NCI-H748 treated with DMSO at 0.1 percent for 48 hours (cell line): ENCODE measurements at regions not wholly inside any gene's neighbourhood (a gene's known extent, or its start where the extent isn't known, plus 50 kb on each side); places are given as distances from the start of the nearest gene placed in this dataset.

Source experiments
- DNase-seq: peaks from one replicate; lab custom pipeline; 2025; lab: John Stamatoyannopoulos, UW

DNA sequence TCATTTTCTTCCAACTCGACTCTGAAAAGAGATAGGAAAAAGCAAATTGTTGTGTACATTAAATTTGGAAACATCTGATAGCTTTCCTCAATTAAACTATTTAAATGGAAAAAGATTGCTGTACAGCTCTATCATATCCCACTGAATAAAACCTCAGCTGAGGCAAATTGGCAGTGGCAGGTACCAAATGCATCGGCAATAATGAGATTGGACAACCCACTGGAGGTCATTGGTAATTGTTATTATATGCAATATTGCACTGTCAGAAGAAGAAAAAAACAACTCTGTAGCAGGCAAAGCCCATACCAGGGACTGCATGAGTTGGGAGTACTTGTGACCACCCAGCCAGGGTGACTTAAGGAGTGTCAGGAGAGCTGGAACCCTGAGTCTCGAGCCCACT is 291.6 kb upstream of the SKOR2 start:
- no peak for DNase-seq

DNA sequence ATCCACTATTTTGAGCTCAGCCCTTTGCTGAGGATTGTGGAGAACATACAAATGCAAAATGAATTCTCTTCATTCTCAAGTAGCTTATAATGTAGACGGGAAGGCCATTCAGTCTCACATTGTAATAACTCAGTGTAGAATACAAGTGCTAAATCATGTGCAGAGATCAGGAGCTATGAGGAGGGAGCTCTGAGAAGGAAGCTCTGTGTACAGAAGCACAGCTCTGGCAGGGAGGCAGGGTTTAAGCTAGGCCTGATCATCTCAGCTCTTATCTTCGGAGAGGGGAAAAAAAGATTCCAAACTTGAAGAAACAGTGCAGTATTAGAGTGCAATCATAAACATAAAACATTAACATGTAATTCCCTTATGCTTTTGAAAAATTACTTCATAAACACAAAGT is 291.1 kb upstream of the SKOR2 start:
- DNase-seq = no peak

DNA sequence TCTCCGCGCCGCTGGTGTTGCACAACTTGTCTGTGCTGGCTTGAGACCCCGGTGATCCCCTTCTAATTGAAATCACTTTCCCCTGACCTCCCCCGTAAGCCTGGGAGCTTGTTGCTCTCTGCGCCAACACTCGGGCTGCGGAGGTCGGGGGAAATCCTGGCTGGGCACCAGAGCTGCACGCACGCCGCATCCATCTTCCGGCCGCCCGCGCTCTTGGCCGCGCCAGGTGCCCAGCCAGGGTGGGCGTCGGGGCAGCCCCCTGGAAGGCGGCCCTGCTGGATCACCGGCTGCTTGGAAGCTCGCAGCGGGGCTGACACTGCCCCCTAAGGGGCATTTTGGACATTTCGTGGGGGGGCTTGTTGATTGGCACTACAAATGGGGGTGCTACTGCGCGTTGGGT is 280.3 kb upstream of the SKOR2 start:
- DNase-seq = no peak

DNA sequence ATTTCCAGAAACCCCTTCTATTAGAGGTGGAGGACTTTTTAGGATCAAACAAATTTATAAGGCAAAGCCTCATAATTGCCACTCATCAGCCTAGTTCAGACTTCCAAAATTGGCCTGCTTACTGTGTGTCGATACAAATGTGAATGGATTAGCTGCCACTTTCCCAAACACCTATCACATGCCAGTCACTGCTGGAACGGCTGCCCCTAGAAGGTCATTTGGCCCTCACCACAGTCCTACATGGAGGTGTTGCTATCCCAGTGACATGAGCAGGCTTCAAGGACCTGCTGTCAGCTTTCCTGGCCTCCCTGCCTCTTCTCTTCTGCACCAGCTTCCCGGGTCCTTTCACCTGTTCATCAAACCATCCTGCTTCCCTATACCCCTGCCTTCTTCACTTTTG is 279.2 kb upstream of the SKOR2 start:
- no peak for DNase-seq

DNA sequence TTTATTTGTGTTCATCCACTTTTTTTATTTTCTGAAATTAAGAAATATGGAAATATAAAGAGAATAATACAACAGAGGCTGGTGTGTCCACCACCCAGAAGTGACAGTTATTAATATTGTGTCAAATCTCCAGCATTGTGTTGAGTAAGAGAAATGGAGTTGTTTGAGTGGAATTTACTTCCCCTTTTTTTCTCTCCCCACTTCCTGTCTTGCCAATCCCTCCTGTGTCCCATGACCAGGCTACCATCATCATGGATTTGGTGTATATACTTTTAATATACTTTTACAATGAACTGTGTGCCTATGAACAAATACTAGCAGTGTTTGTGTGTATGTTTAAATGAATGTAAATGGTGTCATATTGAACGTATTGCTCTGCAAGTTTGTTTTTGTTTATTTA is 276.9 kb upstream of the SKOR2 start:
- DNase-seq = no peak

DNA sequence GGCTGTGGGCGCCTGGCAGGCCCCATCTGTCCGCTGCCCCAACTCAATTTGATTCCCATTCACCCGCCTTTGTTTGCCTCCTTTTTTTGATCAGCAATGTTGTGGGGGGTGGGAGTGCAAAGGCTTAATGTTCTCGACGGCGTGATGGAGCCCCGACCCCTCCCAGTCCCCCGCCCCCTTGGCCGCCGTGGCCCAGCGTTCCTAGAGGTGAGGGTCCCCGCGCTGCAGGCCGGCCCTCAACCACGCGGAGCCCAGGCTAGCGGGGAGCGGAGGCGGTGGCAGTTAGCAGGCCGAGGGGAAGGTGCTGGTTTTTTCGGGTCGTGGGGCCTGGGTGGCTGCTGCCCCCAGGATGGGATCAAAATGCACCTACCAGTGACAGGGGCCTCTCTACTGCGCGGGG is 274.7 kb upstream of the SKOR2 start:
- DNase-seq = no peak

DNA sequence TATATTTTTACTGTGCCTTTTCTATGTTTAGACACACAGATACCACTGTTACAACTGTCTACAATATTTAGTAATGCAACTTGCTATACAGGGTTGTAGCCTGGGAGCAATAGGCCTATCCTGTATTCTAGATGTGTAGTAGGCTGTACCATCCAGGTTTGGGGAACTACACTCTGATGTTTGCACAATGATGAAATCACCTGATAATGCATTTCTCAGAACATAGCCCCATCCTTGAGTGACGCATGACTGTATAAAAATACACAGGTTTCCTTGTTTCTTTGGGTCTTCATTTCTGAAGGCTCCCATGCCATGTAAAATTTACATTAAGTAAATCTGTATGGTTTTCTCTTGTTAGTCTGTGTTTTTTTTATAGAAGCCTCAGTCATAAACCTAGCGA is 270.9 kb upstream of the SKOR2 start:
- no peak for DNase-seq

DNA sequence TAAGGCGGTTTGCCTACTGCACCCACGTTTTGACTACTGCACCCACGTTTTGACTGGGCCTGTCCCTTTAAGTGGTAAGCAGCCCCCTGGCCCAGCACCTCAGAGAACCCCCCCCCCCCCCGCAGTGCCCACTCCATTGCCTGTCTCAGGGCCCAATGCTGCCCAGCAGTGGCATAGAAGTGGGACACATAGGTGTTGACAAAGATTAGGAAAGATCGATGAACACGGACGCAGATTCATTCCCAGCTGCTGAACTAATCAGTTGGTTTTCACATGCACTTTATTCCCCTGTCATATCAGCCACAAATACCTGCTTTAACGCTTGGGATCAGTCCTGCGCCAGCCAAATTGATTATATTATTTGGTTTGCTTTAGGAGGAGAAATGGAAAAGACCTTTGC is 268.8 kb upstream of the SKOR2 start:
- no peak for DNase-seq

DNA sequence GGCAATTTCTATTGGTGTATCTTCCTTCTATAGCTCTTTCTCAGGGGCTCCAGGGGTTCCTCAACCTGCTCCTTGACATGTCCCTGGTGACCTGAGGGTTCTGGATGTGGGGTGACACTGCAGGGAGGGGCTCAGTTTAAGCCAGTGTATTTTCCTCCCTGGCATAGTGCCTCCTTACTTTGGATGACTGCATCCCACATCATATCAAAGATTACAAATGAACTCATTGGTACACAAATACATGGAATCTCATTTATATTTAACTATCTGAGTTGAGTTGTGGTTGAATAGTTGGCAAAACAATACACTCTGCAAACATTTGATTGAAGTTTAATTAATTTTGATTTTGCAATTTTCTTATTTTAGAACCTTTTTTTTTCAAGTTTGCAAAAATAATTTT is 268.2 kb upstream of the SKOR2 start:
- no peak for DNase-seq

DNA sequence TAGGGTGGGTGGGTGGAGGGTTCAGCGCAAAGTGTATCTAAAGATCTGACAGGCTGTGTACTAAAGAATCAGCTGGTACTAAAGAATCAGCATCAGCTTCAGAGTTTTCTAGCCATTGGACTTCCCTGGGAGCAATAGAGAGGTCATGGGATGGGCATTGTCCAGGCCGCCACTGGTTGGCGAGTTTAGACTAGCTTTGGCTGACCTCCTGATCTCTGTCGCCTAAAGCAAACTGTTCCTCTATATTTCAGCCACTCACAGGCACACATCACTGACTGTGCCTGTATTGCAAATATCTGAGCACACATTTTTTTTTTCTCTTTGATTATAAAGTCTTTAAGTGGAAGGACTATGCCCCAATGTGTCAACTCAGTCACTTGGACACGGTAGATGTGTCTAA is 267.8 kb upstream of the SKOR2 start:
- DNase-seq = no peak

DNA sequence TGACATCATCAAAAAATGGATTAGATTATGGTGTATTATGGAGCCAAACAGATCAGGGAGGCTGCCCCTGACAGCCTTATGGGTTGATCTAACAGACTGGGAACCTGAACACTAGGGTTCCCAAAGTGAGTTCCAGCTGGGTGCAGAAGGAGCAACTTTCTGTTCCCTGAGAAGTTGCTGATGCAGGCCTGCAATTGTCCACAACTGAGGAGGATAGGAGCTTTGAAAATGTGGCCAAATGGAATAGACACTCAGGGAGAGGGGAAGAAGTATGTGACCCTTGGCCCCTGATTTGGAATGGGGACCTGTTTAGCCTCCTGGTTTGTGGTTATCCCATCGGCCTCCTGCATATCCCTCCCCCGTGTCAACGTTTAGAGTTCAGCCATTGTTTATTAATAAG is 262.2 kb upstream of the SKOR2 start:
- DNase-seq = no peak

DNA sequence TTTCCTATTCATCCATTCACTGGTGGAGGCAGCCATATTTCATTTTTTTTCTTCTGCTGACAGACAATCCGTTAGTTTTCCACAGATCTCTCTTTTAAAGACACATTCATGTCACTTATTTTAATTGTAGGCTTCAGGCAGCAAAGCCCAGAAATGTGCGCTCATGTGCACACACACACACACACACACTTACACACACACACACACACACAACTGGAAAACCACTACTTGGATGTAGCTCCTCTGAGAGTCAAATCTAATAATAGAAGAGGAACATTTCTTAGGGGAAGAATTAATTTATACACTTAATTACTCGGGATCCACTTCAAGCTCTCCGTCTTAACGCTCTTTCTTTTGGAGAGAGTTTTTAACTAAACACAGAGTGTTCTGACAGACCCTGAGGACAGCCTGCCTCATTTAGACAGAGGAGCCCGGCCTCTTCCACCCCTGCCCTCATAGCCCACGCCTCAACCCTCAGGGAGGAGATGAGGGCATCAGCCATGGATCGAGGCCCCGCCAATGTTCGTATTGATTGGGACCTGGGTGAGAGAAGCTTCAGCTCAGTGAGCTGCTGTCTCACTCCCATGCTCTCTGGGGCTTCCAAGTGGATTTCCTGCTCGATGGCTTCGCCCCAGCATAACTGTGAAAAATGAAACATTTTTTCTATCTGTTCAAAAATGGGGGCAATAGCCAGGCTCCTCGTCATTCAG is 261.4 kb upstream of the SKOR2 start:
- DNase-seq = no peak

DNA sequence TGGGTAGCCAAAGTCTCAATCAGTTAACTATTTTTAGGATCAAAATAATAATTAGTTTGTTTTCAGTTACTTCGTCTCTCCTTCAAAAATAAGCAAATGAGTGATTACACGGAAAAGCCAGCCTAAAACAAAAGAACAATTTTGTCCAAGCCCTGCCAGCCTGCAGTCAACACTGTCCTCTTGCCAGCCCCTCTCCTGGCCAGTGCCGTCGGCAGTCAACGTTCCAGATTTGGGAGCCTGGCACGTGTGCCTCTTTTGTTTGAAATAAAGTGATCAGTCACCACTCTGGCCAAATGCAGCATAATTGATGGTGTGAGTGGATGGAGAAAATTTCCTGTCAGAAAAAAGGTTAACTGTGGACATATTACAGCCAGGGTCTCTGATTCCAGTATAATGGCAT is 260.6 kb upstream of the SKOR2 start:
- no peak for DNase-seq

DNA sequence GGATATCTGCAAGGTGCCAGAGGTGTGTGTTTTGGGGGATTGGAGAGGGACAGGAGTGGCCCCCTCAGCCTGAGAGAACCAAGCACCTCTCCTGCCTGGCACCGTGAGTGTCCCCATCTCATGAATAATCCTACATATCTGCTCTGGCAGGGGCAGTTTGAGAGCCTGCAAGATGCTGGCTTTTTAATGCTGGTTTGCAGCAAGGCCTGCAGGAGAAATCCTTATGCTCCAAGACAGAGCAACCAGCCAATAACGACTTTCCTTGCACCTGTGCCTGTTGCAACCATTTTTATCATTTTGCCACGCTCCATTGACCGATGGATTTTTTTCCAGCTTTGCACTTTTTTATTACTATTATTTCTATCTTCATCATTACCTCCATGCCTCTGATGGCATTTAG is 259.4 kb upstream of the SKOR2 start:
- no peak for DNase-seq

DNA sequence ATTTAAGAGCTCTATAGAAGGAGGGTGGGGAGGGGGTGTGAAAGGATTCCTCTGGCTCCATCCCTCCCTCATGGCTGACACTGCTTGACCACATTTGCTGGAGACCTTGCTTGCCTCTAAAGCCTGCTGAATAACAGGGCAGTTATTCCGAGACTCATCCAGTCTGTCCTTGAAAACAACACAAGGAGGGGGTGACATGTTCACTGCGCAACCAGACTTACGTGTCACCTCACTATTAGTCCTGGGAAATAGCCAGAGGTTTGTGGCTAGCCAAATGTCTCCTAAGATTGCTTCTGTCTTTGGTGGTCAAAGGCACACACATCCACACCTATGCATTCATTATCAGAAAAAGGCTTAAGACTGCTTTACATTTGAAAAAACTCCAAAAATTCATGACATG is 256.2 kb upstream of the SKOR2 start:
- DNase-seq = no peak

DNA sequence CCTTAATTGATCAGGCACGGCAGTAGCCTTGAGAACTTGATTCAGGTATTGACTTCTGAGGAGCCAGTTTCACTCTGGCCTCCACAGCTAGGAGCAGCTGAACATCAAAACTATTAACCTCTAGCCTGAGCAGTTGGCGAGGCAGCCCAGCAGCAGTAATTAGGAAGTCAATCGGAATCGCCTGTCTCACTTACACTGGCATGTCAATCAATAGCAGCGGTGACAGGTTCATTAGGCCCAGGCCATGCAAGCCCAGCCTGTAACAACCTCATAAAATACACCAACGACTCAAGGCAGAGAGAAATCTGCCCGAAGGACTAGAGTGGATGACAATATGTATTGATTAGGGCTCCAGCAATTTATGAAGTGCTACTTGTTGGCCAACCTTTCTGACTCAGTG is 255.4 kb upstream of the SKOR2 start:
- DNase-seq = no peak

DNA sequence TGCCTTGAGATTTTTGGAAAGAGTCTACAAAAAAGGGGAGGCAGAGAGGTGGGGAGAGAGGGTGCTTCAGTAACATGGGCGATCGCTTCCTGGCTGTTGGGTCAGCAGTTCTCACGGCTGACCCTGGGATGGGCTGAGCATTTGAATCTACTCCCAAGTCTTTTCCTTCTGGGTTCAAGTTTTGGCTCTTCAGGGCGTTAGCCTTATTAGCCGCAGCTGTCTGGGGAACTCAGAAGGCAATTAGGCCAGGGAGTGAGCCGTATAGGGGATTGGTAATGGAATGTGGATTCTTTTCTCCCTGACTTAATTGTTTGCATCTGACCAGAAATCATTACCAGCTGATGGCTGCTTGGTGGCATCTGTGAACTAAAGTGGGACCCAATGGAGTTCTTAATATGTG is 250.5 kb upstream of the SKOR2 start:
- DNase-seq = no peak

DNA sequence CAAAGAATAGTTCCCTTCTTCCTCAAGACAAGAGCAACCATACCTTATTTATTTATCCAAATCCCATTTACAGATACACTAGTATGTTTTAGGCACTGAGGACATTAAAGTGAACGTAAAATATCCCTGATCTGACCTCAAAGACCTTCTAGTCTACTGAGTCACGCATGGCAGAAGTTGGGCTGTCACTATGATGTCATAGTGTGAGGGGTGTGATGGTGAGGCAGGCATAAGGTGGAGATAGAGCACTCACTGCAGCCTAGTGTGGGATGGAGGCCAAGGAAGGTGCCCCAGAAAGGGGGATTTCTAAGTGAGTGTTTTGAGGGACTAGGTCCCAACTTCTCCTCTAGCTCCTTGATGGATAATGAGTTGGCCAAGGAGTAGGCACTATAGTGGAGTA is 249.5 kb upstream of the SKOR2 start:
- DNase-seq = no peak

DNA sequence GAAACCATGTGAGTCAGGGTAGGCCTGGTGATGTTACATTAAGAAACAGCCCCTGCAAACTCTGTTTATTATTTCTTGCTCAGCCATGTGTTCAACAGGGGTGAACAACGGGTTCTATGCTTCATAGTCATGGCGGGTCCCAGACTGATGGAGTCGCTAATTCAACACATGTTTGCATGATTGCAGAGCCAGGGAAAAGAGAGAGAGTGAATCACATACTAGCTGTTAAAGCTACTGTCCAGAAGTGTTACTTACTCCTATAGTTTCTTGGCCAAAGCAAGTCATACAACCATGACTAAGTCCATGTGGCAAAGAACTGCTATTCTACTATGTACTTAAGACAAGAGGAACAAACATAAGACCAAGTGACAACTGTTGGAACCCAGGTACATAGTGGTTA is 241.2 kb upstream of the SKOR2 start:
- no peak for DNase-seq

DNA sequence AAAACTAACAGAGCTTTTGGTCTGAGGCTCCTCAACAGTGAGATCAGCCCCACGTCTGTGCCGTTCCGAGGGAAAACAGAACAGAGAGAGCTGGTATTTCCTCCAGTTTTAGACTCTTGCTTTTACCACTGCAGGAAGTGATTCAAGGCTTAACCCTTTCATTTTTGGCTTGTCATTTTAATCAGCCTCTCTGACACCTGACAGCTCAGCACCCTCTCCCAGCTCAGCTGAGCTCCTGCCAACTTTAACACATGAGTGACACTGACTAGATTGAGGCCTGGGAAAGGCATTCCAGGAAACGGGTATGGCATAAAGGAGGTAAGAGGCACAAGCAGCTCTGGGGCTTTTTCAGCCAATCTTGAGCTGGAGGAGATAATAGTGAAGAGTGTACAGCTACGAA is 239.4 kb upstream of the SKOR2 start:
- DNase-seq = no peak

DNA sequence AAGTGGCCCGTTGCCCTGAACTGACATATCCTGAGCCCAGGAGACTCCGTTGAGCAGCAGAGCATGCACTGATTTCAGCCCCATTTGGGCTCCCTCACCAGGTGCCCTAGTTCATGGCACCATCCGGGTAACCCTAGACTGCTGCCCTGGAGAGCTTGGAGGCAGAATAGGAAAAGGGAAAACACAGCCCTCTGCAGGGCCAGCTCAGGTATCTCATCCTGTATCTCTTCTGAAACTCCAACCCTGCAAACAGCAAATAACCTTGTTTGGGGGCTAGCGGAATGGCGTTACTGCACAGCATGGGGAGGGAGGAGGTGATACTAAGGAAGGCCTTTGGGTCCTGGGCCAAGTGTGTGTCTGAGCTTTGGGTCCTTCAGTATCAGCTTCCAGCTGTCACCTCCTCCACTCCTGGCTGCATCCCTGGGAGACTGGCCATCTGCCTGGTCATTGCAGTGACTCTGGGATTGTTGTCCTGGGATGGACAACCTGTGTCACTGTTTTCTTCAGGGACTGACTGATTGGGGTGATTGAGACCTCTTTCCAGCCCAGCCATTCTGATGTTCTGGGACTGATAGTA is 233.8 kb upstream of the SKOR2 start:
- DNase-seq = no peak

DNA sequence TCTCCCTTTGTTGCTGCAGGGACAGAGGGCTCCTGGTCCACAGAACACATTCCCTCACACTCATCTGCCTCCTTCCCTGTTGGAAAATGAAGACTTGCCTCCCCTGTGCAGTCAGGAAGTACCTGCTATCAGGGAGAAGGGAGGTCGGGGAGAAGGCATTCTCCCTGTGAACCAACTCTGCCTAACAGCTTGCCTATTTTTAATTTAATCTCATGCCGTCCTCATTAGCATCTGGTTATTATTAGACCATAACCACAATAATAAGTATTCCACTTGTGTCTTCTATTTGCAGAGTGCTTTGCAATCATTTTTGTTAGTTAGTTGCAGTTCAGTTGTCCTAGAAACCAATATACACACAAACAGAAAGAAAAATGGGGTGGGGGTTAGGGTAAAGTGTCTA is 232.6 kb upstream of the SKOR2 start:
- DNase-seq = no peak

DNA sequence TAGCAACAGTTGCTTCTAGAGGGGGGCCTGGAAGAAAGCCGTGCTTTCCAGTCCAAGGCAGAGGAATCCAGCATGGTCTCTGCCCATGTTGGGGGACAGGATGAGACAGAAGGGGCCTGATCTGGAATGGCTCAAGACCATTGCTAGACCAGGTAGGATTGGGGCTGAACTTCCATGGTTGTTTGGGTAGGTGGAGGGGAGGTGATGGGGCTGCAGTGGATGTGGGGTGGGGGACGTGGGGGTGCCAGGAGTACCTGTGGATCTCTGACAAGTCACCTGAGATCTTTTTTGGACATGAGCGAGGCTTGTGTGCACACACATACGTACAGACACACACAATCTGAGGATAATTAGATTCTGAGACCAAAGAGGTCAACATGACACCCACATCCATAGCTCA is 228.7 kb upstream of the SKOR2 start:
- DNase-seq = no peak

DNA sequence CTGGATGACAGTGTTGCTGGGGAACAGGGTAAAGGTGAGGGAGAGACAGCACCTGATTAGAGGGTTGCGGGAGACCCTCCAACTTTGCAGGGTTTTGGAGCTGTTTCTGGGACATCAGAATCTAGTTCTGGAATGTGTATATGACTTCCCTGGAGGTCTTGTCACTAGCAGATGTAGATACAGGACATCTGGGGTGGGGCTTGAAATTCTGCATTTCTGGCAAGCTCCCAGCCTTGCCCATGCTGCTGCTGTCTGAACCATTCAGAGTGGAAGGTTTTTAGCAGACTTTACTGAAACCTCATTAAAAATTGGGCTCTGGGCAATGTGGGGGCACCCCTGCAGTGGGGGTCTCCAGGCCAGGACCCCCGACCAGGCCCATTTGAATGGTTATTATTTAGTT is 220.3 kb upstream of the SKOR2 start:
- DNase-seq = no peak

DNA sequence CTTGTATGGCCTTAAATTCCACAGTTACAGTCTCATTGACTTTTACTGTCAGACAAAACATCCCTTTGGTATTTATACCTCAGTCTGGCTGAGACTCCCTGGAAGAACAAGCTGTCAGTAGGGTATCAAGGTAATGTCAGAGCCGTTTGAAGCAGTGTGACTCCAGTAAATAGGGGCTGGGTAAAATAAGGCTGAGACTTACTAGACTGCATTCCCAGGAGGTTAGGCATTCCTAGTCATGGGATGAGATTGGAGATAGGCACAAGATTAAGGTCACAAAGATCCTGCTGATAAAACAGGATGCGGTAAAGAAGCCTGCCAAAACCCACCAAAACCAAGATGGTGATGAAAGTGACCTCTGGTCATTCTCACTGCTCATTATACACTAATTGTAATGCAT is 219.5 kb upstream of the SKOR2 start:
- no peak for DNase-seq
